ENCODE measurements at regions not wholly inside any gene's neighbourhood (a gene's known extent, or its start where the extent isn't known, plus 50 kb on each side); places are given as distances from the start of the nearest gene placed in this dataset.

GRCh38 chr22:23408321-23408720 is 171.8 kb downstream of the IGLL1 start:
- DNase-seq = no peak

GRCh38 chr22:23405366-23405851 is 174.7 kb downstream of the IGLL1 start:
- DNase-seq = no peak

- DNase-seq = no peak
Observed at GRCh38 chr22:23404689-23405365, 175.3 kb downstream of the IGLL1 start.

- no peak for DNase-seq
Observed at GRCh38 chr22:23403720-23404688, 176.1 kb downstream of the IGLL1 start.

- DNase-seq = no peak
Observed at GRCh38 chr22:23403152-23403719, 176.9 kb downstream of the IGLL1 start.

GRCh38 chr22:23402275-23403151 is 177.6 kb downstream of the IGLL1 start:
- DNase-seq = peak; percentile 28

- DNase-seq = no peak
Observed at GRCh38 chr22:23401910-23402274, 178.2 kb downstream of the IGLL1 start.

- no peak for DNase-seq
Observed at GRCh38 chr22:23401111-23401909, 178.8 kb downstream of the IGLL1 start.

- DNase-seq = no peak
Observed at GRCh38 chr22:23400286-23400981, 179.7 kb downstream of the IGLL1 start.

GRCh38 chr22:23399367-23400285 is 180.5 kb downstream of the IGLL1 start:
- no peak for DNase-seq

GRCh38 chr22:23398701-23399366 is 181.3 kb downstream of the IGLL1 start:
- DNase-seq = no peak

GRCh38 chr22:23397613-23398567 is 182.2 kb downstream of the IGLL1 start:
- no peak for DNase-seq

- no peak for DNase-seq
Observed at GRCh38 chr22:23397008-23397612, 183.0 kb downstream of the IGLL1 start.

- no peak for DNase-seq
Observed at GRCh38 chr22:23396362-23397007, 183.6 kb downstream of the IGLL1 start.

GRCh38 chr22:23395530-23396361 is 184.3 kb downstream of the IGLL1 start:
- no peak for DNase-seq
